ENCODE measurements at regions not wholly inside any gene's neighbourhood (a gene's known extent, or its start where the extent isn't known, plus 50 kb on each side); places are given as distances from the start of the nearest gene placed in this dataset.

GRCh38 chr9:89801742-89802670, 197.2 kb downstream of the GADD45G start:
- TF ChIP-seq CTCF (IDR thresholded peaks at IDR 0.05; ENCODE audit: low read depth, low read length) (no peak), MYC (IDR thresholded peaks at IDR 0.05; ENCODE audit: low read depth, low read length) (no peak), MAX (IDR thresholded peaks at IDR 0.05; ENCODE audit: low read depth, low read length) (no peak), POLR2A (IDR thresholded peaks at IDR 0.05; ENCODE audit: extremely low read depth, insufficient read length) (no peak)
- no peak overlapping the region for H3K4me3 ChIP-seq (ENCODE audit: low read depth, low read length)
- no peak for DNase-seq (ENCODE audit: low read depth)

GRCh38 chr9:89802781-89803355, 198.1 kb downstream of the GADD45G start:
- H3K4me3 ChIP-seq (ENCODE audit: low read depth, low read length) = no peak overlapping the region
- DNase-seq (ENCODE audit: low read depth) = no peak
- no peak for TF ChIP-seq MYC (IDR thresholded peaks at IDR 0.05; ENCODE audit: low read depth, low read length)
- no peak for TF ChIP-seq POLR2A (IDR thresholded peaks at IDR 0.05; ENCODE audit: extremely low read depth, insufficient read length)
- TF ChIP-seq CTCF (IDR thresholded peaks at IDR 0.05; ENCODE audit: low read depth, low read length) = no peak
- no peak for TF ChIP-seq MAX (IDR thresholded peaks at IDR 0.05; ENCODE audit: low read depth, low read length)

- TF ChIP-seq CTCF (IDR thresholded peaks at IDR 0.05; ENCODE audit: low read depth, low read length) = no peak
- no peak for TF ChIP-seq POLR2A (IDR thresholded peaks at IDR 0.05; ENCODE audit: extremely low read depth, insufficient read length)
- TF ChIP-seq MYC (IDR thresholded peaks at IDR 0.05; ENCODE audit: low read depth, low read length) = no peak
- TF ChIP-seq MAX (IDR thresholded peaks at IDR 0.05; ENCODE audit: low read depth, low read length) = no peak
- no peak overlapping the region for H3K4me3 ChIP-seq (ENCODE audit: low read depth, low read length)
- no peak for DNase-seq (ENCODE audit: low read depth)
These were observed 198.6 kb downstream of the GADD45G start for GRCh38 chr9:89803403-89803802.

GRCh38 chr9:89804766-89805531, 200.1 kb downstream of the GADD45G start:
- no peak for DNase-seq (ENCODE audit: low read depth)
- TF ChIP-seq MYC (IDR thresholded peaks at IDR 0.05; ENCODE audit: low read depth, low read length) (no peak), CTCF (IDR thresholded peaks at IDR 0.05; ENCODE audit: low read depth, low read length) (no peak), MAX (IDR thresholded peaks at IDR 0.05; ENCODE audit: low read depth, low read length) (no peak), POLR2A (IDR thresholded peaks at IDR 0.05; ENCODE audit: extremely low read depth, insufficient read length) (no peak)
- no peak overlapping the region for H3K4me3 ChIP-seq (ENCODE audit: low read depth, low read length)

- TF ChIP-seq MYC (IDR thresholded peaks at IDR 0.05; ENCODE audit: low read depth, low read length) (no peak), CTCF (IDR thresholded peaks at IDR 0.05; ENCODE audit: low read depth, low read length) (no peak), MAX (IDR thresholded peaks at IDR 0.05; ENCODE audit: low read depth, low read length) (no peak), POLR2A (IDR thresholded peaks at IDR 0.05; ENCODE audit: extremely low read depth, insufficient read length) (no peak)
- H3K4me3 ChIP-seq (ENCODE audit: low read depth, low read length) = no peak overlapping the region
- DNase-seq (ENCODE audit: low read depth) = no peak
These were observed 200.9 kb downstream of the GADD45G start for GRCh38 chr9:89805571-89806292.
